C4-2B (cell line): ENCODE measurements at regions not wholly inside any gene's neighbourhood (a gene's known extent, or its start where the extent isn't known, plus 50 kb on each side); places are given as distances from the start of the nearest gene placed in this dataset.

Experiments
- CTCF ChIP-seq: fragments of 450-650 bp; conservative IDR thresholded peaks from 2 replicates; pipeline ENCODE4 v1.5.1; 2017; ENCODE audit warnings: mild to moderate bottlenecking
- ZFX ChIP-seq: fragments of 450-650 bp; IDR thresholded peaks from 2 replicates; pipeline ENCODE4 v1.6.1; 2017

- TF ChIP-seq CTCF: no peak
- no peak for TF ChIP-seq ZFX
These were observed 361.0 kb downstream of the KLF12 start for GRCh38 chr13:73773168-73773549.
